Hepatocyte (in vitro differentiated cells): ENCODE measurements at regions not wholly inside any gene's neighbourhood (a gene's known extent, or its start where the extent isn't known, plus 50 kb on each side); places are given as distances from the start of the nearest gene placed in this dataset.

Experiments
- DNase-seq: peaks from one replicate; pipeline ENCODE4 v3.0.0-alpha.2; 2016; ENCODE audit warnings: low spot score
- H2AFZ ChIP-seq: fragments of 200-600 bp; sonication (generic); 2 replicates; pipeline ENCODE4 v1.6.0; 2016; ENCODE audit warnings: antibody characterized with exemption, mild to moderate bottlenecking
- H3K27ac ChIP-seq: fragments of 200-600 bp; sonication (generic); 2 replicates; pipeline ENCODE4 v1.5.1; 2016; ENCODE audit warnings: mild to moderate bottlenecking
- H3K27me3 ChIP-seq: fragments of 200-600 bp; sonication (generic); 2 replicates; pipeline ENCODE4 v1.6.1; 2016
- H3K36me3 ChIP-seq: fragments of 200-600 bp; sonication (generic); replicated peaks from 2 replicates; pipeline ENCODE4 v1.5.1; 2016; ENCODE audit warnings: low read depth; ENCODE audit not compliant: insufficient read depth
- H3K4me1 ChIP-seq: fragments of 200-600 bp; sonication (generic); 2 replicates; pipeline ENCODE4 v1.5.1; 2016; ENCODE audit warnings: mild to moderate bottlenecking, moderate library complexity; ENCODE audit not compliant: insufficient read depth
- H3K4me2 ChIP-seq: fragments of 200-600 bp; sonication (generic); 2 replicates; pipeline ENCODE4 v1.6.0; 2016
- H3K4me3 ChIP-seq: fragments of 200-600 bp; sonication (generic); 2 replicates; pipeline ENCODE4 v1.5.1; 2016; ENCODE audit warnings: mild to moderate bottlenecking
- H3K79me2 ChIP-seq: fragments of 200-600 bp; sonication (generic); 2 replicates; pipeline ENCODE4 v1.6.0; 2017; ENCODE audit warnings: mild to moderate bottlenecking
- H3K9me2 ChIP-seq: fragments of 200-600 bp; sonication (generic); replicated peaks from 2 replicates; pipeline ENCODE4 v1.6.0; 2017; ENCODE audit warnings: mild to moderate bottlenecking; ENCODE audit not compliant: insufficient read depth
- H3K9me3 ChIP-seq: fragments of 200-600 bp; sonication (generic); 2 replicates; pipeline ENCODE4 v1.5.1; 2016; ENCODE audit warnings: low read depth, mild to moderate bottlenecking
- H4K20me1 ChIP-seq: fragments of 200-600 bp; sonication (generic); 2 replicates; pipeline ENCODE4 v1.6.0; 2016; ENCODE audit warnings: mild to moderate bottlenecking; ENCODE audit not compliant: insufficient read depth, poor library complexity, severe bottlenecking
- EZH2 ChIP-seq: fragments of 200-600 bp; sonication (generic); IDR thresholded peaks from 2 replicates; pipeline ENCODE4 v1.6.1; 2016; ENCODE audit warnings: antibody characterized with exemption, mild to moderate bottlenecking, borderline replicate concordance
- EZH2phosphoT487 ChIP-seq: fragments of 200-600 bp; sonication (generic); IDR thresholded peaks from one replicate; pipeline ENCODE4 v1.6.1; 2018; ENCODE audit warnings: antibody characterized with exemption, mild to moderate bottlenecking, low read depth, moderate library complexity; ENCODE audit not compliant: unreplicated experiment, severe bottlenecking
- WGBS: methylation state at CpG from one replicate; pipeline ENCODE4 v1.1.6; 2016; ENCODE audit warnings: low lambda C conversion rate; ENCODE audit errors: missing lambda C conversion rate; 5-methylcytosine and 5-hydroxymethylcytosine counted together
- TF ChIP-seq, protein P1 (sequence below): fragments of 200-600 bp; sonication (generic); IDR thresholded peaks from 2 replicates; pipeline ENCODE4 v1.5.1; 2016; ENCODE audit warnings: antibody characterized with exemption, mild to moderate bottlenecking; ENCODE audit not compliant: poor library complexity

DNA sequence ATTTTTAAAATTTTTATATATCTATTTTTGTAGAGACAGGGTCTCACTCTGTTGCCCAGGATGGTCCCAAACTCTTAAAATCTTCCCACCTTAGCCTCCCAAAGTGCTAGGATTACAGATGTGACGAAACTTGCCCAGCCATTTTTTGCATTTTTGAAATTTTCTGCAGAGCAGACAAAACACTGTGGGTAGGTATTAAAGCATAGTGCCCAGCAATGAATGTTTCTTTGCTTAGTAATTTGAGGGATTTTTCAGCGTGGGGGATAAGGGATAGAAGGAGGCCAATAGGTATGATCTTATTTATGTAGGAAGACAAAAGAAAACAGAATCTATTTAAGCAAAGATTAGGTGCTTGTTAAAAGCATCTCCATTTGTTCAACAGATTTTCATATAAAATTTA is 446.8 kb upstream of the DPH6 start:
- Histone ChIP-seq H3K9me2 (no peaks in the 10 kb centered on the region), H3K9me3 (no peaks in the 10 kb centered on the region), H2AFZ (no peak overlapping the region), H3K27ac (no peak overlapping the region), H3K4me2 (no peak overlapping the region), H3K4me1 (no peaks in the 10 kb centered on the region), H4K20me1 (no peaks in the 10 kb centered on the region), H3K36me3 (no peaks in the 10 kb centered on the region), H3K79me2 (no peaks in the 10 kb centered on the region), H3K27me3 (no peaks in the 10 kb centered on the region), H3K4me3 (no peak overlapping the region)
- DNase-seq = no peak
- WGBS = 77% methylated on average over 2 of the region's 2 CpGs
- no peak for TF ChIP-seq EZH2phosphoT487
- no peak for TF ChIP-seq EZH2
- TF ChIP-seq, protein P1, sequence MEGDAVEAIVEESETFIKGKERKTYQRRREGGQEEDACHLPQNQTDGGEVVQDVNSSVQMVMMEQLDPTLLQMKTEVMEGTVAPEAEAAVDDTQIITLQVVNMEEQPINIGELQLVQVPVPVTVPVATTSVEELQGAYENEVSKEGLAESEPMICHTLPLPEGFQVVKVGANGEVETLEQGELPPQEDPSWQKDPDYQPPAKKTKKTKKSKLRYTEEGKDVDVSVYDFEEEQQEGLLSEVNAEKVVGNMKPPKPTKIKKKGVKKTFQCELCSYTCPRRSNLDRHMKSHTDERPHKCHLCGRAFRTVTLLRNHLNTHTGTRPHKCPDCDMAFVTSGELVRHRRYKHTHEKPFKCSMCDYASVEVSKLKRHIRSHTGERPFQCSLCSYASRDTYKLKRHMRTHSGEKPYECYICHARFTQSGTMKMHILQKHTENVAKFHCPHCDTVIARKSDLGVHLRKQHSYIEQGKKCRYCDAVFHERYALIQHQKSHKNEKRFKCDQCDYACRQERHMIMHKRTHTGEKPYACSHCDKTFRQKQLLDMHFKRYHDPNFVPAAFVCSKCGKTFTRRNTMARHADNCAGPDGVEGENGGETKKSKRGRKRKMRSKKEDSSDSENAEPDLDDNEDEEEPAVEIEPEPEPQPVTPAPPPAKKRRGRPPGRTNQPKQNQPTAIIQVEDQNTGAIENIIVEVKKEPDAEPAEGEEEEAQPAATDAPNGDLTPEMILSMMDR = no peak

DNA sequence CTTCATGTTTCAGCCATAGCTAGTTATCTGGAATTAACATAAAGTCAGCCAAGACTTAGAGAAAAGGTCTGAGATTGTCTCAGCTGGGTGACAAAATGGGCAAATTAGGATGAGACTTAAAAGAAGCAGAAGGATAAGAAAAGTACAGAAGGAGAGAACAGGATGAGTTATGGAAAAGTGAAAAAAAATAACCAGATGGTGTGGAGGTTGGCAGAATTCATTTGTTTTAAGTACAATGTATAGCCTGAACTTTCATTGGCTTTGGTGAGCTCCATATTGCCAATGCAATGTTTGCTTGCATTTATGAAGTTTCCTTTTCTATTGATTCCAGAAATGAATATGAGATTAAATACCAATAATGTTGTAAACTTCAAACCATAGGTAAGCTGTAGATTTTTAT is 447.2 kb upstream of the DPH6 start:
- no peak overlapping the region for H3K27ac ChIP-seq
- TF ChIP-seq EZH2 (no peak), EZH2phosphoT487 (no peak)
- TF ChIP-seq, protein P1 = no peak
- H3K4me1 ChIP-seq = no peaks in the 10 kb centered on the region
- H2AFZ ChIP-seq = no peak overlapping the region
- no peak for DNase-seq
- H3K4me2 ChIP-seq = no peak overlapping the region
- no peaks in the 10 kb centered on the region for H3K36me3 ChIP-seq
- no peaks in the 10 kb centered on the region for H3K27me3 ChIP-seq
- no peak overlapping the region for H3K4me3 ChIP-seq
- H3K9me2 ChIP-seq = no peaks in the 10 kb centered on the region
- no peaks in the 10 kb centered on the region for H3K9me3 ChIP-seq
- no peaks in the 10 kb centered on the region for H3K79me2 ChIP-seq
- H4K20me1 ChIP-seq = no peaks in the 10 kb centered on the region

DNA sequence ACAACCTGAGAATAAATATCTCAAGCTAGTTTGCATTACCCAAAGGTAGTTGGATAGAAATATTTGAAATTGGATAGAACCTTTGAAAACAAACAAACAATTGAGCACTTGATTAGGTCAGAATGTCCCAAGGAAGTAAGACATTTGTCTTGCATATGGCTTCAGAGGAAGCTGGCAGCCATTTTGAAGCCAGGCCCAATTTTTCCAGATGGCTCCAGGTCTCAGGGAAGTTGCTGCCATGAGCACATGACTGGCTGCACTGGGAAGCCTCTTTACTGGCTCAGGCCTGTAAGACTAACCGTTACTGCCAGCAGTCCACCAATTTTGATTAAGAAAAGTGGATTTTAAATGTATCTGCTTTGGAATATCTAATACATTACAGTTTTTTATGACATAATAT is 448.9 kb upstream of the DPH6 start:
- no peak for DNase-seq
- WGBS = 95% methylated on average over 1 of the region's 1 CpG
- H3K9me3 ChIP-seq = no peaks in the 10 kb centered on the region
- no peak overlapping the region for H2AFZ ChIP-seq
- no peak overlapping the region for H3K4me3 ChIP-seq
- H4K20me1 ChIP-seq = no peaks in the 10 kb centered on the region
- H3K27ac ChIP-seq = no peak overlapping the region
- no peaks in the 10 kb centered on the region for H3K27me3 ChIP-seq
- H3K9me2 ChIP-seq = no peaks in the 10 kb centered on the region
- H3K4me2 ChIP-seq = no peak overlapping the region
- H3K79me2 ChIP-seq = no peaks in the 10 kb centered on the region
- TF ChIP-seq EZH2phosphoT487 = no peak
- TF ChIP-seq EZH2 = no peak
- TF ChIP-seq, protein P1 = no peak
- no peaks in the 10 kb centered on the region for H3K4me1 ChIP-seq
- H3K36me3 ChIP-seq = no peaks in the 10 kb centered on the region
